IPS-18c (cell line): ENCODE measurements at regions not wholly inside any gene's neighbourhood (a gene's known extent, or its start where the extent isn't known, plus 50 kb on each side); places are given as distances from the start of the nearest gene placed in this dataset.
"Not testable (repeated sequence)": the region's sequence is repeated elsewhere in the genome, so short reads cannot be mapped to it uniquely, and the experiment has no call there.

Experiments used
- H3K4me3 ChIP-seq: 2 replicates; pipeline ENCODE4 v1.7.0; 2013; ENCODE audit warnings: low read depth, mild to moderate bottlenecking, low read length, moderate library complexity; ENCODE audit not compliant: insufficient read depth
- H3K9me3 ChIP-seq: one replicate; pipeline ENCODE4 v1.6.1; 2013; ENCODE audit warnings: mild to moderate bottlenecking, low read length, moderate library complexity; ENCODE audit not compliant: control insufficient read depth, insufficient read depth

DNA sequence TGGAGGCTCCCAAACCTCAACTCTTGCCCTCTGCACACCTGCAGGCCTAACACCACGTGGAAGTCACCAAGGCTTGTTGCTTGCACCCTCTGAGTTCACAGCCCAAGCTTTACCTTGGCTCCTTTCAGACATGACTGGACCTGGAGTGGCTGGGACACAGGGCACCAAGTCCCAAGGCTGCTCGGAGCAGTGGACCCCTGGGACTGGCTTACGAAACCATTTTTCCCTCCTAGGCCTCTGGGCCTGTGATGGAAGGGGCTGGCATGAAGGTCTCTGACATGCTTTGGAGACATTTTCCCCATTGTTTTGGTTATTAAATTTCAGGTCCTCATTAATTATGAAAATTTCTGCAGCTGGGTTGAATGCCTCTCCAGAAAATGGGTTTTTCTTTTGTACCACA lies 994.4 kb upstream of the NUDT12 start:
- H3K4me3 ChIP-seq = no peak overlapping the region
- no peaks in the 10 kb centered on the region for H3K9me3 ChIP-seq

DNA sequence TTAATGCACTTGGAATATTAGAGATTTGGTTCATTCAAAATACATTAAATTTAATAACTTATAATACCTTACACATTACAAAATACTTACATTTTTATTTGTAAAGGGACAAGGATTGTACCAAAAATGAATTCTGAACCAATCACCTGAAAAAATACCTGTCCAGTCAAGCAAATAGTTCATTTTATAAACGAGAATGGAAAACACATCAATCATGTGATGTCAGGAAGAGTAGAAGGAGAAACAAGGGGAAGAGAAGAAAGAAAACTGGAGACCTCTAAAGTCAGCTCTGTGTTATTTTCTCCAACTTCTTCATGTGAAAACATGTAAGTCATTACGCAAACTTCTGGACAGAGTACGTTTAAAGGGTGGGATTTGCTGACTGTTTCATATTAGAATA lies 989.0 kb upstream of the NUDT12 start:
- no peak overlapping the region for H3K4me3 ChIP-seq
- H3K9me3 ChIP-seq = no peaks in the 10 kb centered on the region

GRCh38 chr5:104546871-104547270 lies 984.3 kb upstream of the NUDT12 start:
- H3K4me3 ChIP-seq = not testable (repeated sequence)

DNA sequence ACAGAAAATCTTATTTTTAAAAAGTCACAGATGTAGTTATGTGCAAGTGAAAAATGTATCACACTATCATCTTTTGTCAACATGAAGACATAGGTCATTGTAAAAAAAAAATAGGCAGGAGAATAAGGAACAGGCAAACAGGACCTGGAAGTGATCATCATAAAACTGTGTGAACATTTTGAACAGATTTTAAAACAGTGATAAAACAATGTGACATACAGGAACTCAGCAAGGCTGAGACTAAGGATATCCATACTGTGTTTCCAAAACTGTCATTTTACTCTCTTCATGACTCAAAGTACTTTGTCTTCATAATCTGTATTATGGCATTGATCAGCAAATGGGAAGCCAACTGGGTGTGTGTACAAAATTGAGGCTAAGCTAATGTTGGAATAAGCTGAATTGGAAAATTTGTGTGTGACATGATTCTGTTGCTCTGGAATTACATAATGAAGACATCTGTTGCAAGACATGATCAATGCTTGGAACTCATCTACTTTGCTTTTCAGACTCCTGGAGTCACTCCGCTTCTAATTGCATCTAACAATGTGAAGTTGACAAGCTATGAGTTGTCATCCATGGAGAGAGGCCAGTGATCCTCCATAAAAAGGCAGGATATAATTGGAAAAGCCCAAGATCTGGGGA lies 978.7 kb upstream of the NUDT12 start:
- Histone ChIP-seq H3K9me3 (no peaks in the 10 kb centered on the region), H3K4me3 (no peak overlapping the region)

More at GRCh38 chr5:104546871-104547270, 984.3 kb upstream of the NUDT12 start:
- not testable (repeated sequence) for H3K9me3 ChIP-seq

- H3K9me3 ChIP-seq = no peaks in the 10 kb centered on the region
- H3K4me3 ChIP-seq = no peak overlapping the region
Observed at GRCh38 chr5:104540448-104540847, 977.9 kb upstream of the NUDT12 start.

DNA sequence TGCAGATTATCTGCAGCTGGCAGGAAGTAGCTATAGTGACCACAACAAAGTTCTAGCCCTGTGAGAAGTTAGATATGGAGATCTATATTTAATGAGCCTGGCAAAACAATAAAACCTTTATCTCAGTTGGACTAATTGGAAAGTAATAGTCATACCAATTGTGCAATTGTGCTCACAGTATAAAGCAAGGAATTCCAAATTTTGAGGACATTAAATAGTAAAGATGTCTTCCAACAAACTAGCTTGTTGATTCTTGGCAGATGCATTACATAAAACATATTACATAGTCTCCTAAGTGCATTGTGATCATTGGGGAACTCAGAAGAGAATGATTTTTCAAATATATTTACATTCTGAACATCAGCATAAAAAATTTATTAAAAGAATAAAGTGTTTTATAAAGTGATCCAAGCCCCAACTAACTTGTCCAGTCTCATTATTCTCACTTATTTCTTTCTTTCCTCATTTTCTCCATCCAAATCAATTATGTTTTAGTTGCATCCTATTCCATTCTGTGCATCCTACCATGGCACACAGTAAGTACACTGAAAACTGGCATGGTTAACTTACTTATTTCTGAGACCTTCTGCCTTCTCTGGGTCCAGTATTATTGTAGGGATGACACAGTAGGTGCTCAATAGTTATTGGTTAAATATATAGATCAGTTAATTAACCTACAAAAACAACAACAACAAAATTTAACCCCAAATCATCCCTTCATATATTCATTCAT lies 977.2 kb upstream of the NUDT12 start:
- Histone ChIP-seq H3K9me3 (no peaks in the 10 kb centered on the region), H3K4me3 (no peak overlapping the region)

- Histone ChIP-seq H3K9me3 (no peaks in the 10 kb centered on the region), H3K4me3 (no peak overlapping the region)
Observed at GRCh38 chr5:104538734-104539133, 976.1 kb upstream of the NUDT12 start.

DNA sequence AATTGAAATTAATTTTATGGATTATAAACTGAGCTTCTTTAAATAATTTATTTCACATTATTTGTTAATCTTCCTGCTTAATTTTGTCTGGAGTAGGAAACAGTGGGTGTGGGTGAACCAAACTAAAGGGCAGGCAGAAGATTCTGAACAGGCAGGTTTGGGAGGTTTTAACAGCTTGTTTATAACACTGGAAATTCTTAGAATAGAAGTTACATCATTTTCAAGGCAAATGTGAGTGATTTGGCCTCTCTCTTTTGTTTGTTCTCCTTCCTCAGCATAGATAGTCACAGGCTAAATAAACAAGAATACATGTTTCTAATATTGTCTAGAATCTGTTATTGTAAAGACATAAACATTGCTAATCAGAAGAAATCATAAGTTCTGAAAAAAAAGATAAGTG lies 970.9 kb upstream of the NUDT12 start:
- no peaks in the 10 kb centered on the region for H3K9me3 ChIP-seq
- H3K4me3 ChIP-seq = no peak overlapping the region

- no peak overlapping the region for H3K4me3 ChIP-seq
- H3K9me3 ChIP-seq = no peaks in the 10 kb centered on the region
Observed at GRCh38 chr5:104526866-104527265, 964.3 kb upstream of the NUDT12 start.

GRCh38 chr5:104513640-104514072 lies 951.1 kb upstream of the NUDT12 start:
- H3K9me3 ChIP-seq = no peaks in the 10 kb centered on the region

DNA sequence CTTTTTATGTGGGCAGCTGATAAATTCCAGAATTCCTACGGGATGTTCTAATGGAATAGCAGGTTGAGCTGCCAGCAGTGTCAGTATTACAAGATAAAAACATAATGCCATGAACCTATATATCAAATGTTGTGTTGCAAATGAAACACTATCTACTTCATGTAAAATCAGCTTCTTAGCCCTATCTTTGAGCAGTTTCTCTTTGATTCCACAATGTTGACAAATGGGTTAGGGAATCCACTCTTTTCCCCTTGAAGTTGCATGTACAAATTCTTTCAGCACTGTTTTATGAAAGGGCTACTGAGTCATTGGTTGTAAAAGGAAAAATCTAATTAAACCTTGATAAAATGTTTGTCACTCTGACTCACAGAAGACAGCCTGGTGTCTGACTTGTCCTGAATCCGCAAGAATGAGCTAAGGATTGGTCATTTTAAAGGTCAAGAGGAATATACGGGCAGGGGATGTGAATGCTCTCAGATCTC lies 950.6 kb upstream of the NUDT12 start:
- Histone ChIP-seq H3K4me3 (no peak overlapping the region), H3K9me3 (no peaks in the 10 kb centered on the region)

More at GRCh38 chr5:104513640-104514072, 951.1 kb upstream of the NUDT12 start:
- no peak overlapping the region for H3K4me3 ChIP-seq

GRCh38 chr5:104512063-104512825 lies 949.7 kb upstream of the NUDT12 start:
- H3K9me3 ChIP-seq = no peaks in the 10 kb centered on the region
- H3K4me3 ChIP-seq = no peak overlapping the region

GRCh38 chr5:104498281-104498680 lies 935.7 kb upstream of the NUDT12 start:
- no peaks in the 10 kb centered on the region for H3K9me3 ChIP-seq
- H3K4me3 ChIP-seq = no peak overlapping the region

DNA sequence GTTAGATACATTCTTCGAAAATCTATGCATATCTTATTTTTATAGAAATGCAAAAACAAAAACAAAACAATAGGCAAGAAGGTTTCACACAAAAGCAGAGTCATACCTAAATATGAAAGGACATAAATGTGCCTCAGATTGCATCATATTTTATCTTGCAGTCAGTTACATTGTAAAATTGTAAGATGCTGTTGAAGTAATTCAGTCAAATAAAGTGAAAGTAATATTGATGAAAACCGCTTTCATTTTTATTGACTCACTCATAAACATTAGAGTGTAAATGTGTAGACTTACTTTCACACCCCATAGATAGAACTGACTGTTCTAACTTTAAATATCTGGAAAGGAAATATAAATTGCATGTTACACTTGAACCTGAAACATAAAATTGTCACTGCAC lies 931.5 kb upstream of the NUDT12 start:
- H3K4me3 ChIP-seq = no peak overlapping the region
- no peaks in the 10 kb centered on the region for H3K9me3 ChIP-seq

GRCh38 chr5:104472811-104473210 lies 910.2 kb upstream of the NUDT12 start:
- no peaks in the 10 kb centered on the region for H3K9me3 ChIP-seq

DNA sequence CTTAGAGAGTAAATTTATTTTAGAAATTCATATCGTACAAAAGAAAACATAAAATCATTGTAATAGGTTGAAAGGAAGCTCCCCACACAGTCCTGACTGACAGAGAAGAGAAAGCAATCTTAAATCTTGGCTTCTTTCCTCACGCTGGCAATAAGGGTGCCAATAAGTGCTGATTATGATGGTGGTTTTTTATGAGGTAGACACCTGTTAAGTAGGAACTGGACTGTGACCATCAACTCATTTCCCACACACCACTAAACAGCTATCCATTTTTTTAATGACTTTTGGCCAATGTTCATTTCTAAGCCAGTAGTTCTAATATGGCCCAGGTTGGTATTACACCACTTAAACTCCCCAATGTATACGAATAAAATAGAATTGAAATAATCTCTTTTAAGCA lies 893.5 kb upstream of the NUDT12 start:
- Histone ChIP-seq H3K9me3 (peaks cover 2% of the 10 kb centered on the region), H3K4me3 (no peak overlapping the region)

More at GRCh38 chr5:104472811-104473210, 910.2 kb upstream of the NUDT12 start:
- no peak overlapping the region for H3K4me3 ChIP-seq

DNA sequence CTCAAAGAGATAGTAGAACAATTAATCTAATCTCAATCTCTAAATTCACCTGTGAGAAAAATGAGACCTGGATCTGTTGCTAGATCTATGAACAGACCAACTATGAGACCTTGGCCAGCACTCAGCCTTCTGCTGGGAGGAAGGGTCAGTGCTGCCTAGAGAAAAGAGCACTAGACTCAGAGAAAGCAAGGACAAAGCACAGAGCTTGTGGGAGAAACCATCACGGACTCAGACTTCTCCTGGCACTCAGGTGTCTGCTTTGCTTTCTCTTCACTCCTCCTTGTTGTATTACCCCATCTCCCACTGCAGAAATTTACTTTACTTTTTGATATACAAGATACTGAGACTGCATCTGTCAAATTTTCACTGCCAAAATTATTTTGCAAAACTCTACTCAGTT lies 890.0 kb upstream of the NUDT12 start:
- no peak overlapping the region for H3K4me3 ChIP-seq
- peaks cover 2% of the 10 kb centered on the region for H3K9me3 ChIP-seq

GRCh38 chr5:104451911-104452310 lies 889.3 kb upstream of the NUDT12 start:
- not testable (repeated sequence) for H3K9me3 ChIP-seq
- peak overlapping the region; percentile 20; the same call in 1 of the 2 replicates for H3K4me3 ChIP-seq
